Stimulated activated CD4-positive, alpha-beta T cell treated with anti-CD3 and anti-CD28 coated beads, TNF-alpha, amount 100 ng/mL, for 24 hours (primary cell): ENCODE measurements at regions not wholly inside any gene's neighbourhood (a gene's known extent, or its start where the extent isn't known, plus 50 kb on each side); places are given as distances from the start of the nearest gene placed in this dataset.
A peak's percentile ranks its signal among the peaks of the same experiment; 100 is the strongest.

Experiments
- DNase-seq, 3 experiments: peaks; one replicate each; pipeline ENCODE4 v3.0.0-alpha.2; 2020; ENCODE audit warnings: low read depth in 3 of 3

- no peak for DNase-seq
These were observed 223.7 kb downstream of the SEC14L1 start for GRCh38 chr17:77364381-77364911.

GRCh38 chr17:77364941-77365583 lies 224.3 kb downstream of the SEC14L1 start:
- DNase-seq = no peak

- no peak for DNase-seq
These were observed 224.9 kb downstream of the SEC14L1 start for GRCh38 chr17:77365584-77366186.

- DNase-seq = no peak
These were observed 225.4 kb downstream of the SEC14L1 start for GRCh38 chr17:77366206-77366557.

GRCh38 chr17:77366558-77367245 lies 225.9 kb downstream of the SEC14L1 start:
- no peak for DNase-seq

GRCh38 chr17:77369544-77369971 lies 228.8 kb downstream of the SEC14L1 start:
- DNase-seq = no peak

GRCh38 chr17:77370586-77370985 lies 229.8 kb downstream of the SEC14L1 start:
- DNase-seq = no peak

GRCh38 chr17:77371117-77371887 lies 230.5 kb downstream of the SEC14L1 start:
- DNase-seq = no peak

- DNase-seq = no peak
These were observed 231.2 kb downstream of the SEC14L1 start for GRCh38 chr17:77371888-77372443.

GRCh38 chr17:77372444-77373298 lies 231.9 kb downstream of the SEC14L1 start:
- DNase-seq = peak in 1 of 3 experiments; percentile 63

- DNase-seq = no peak
These were observed 232.8 kb downstream of the SEC14L1 start for GRCh38 chr17:77373299-77374169.

- DNase-seq = peak in 1 of 3 experiments; percentile 76
These were observed 233.6 kb downstream of the SEC14L1 start for GRCh38 chr17:77374170-77374936.

GRCh38 chr17:77375108-77375916 lies 234.5 kb downstream of the SEC14L1 start:
- DNase-seq = no peak

GRCh38 chr17:77375917-77376651 lies 235.3 kb downstream of the SEC14L1 start:
- peak in 2 of 3 experiments; percentile 47 to 80 for DNase-seq

GRCh38 chr17:77376795-77377709 lies 236.3 kb downstream of the SEC14L1 start:
- DNase-seq = no peak

GRCh38 chr17:77377710-77378235 lies 237.0 kb downstream of the SEC14L1 start:
- DNase-seq = no peak
